ENCODE measurements at regions not wholly inside any gene's neighbourhood (a gene's known extent, or its start where the extent isn't known, plus 50 kb on each side); places are given as distances from the start of the nearest gene placed in this dataset.

GRCh38 chr7:136392856-136393255 lies 415.7 kb upstream of the MTPN start:
- TF ChIP-seq, protein P1, sequence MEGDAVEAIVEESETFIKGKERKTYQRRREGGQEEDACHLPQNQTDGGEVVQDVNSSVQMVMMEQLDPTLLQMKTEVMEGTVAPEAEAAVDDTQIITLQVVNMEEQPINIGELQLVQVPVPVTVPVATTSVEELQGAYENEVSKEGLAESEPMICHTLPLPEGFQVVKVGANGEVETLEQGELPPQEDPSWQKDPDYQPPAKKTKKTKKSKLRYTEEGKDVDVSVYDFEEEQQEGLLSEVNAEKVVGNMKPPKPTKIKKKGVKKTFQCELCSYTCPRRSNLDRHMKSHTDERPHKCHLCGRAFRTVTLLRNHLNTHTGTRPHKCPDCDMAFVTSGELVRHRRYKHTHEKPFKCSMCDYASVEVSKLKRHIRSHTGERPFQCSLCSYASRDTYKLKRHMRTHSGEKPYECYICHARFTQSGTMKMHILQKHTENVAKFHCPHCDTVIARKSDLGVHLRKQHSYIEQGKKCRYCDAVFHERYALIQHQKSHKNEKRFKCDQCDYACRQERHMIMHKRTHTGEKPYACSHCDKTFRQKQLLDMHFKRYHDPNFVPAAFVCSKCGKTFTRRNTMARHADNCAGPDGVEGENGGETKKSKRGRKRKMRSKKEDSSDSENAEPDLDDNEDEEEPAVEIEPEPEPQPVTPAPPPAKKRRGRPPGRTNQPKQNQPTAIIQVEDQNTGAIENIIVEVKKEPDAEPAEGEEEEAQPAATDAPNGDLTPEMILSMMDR (IDR thresholded peaks at IDR 0.05) = no peak
- no peak for TF ChIP-seq POLR2A (IDR thresholded peaks at IDR 0.05)
